GM12873 (cell line): ENCODE measurements at regions not wholly inside any gene's neighbourhood (a gene's known extent, or its start where the extent isn't known, plus 50 kb on each side); places are given as distances from the start of the nearest gene placed in this dataset.

ENCODE experiments used
- CTCF ChIP-seq: IDR thresholded peaks from 2 replicates; pipeline ENCODE4 v1.5.1; 2012; ENCODE audit warnings: low read depth, mild to moderate bottlenecking, moderate library complexity, low read length, control low read depth; ENCODE audit not compliant: insufficient read depth; ENCODE audit errors: missing control alignments

DNA sequence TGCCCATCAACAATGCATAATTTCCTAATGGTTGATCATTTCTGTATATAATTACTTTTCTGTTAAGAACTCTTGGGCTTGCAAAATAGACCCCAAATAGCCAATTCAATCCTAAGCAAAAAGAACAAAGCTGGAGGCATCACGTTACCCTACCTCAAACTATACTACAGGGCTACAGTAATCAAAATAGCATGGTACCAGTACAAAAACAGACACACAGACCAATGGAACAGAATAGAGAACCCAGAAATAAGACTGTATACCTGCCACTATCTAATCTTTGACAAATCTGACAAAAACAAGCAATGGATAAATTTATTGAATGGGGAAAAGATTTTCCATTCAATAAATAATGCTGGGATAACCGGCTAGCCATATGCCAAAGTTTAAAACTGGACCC is 78.8 kb downstream of the NR4A2 start:
- no peak for TF ChIP-seq CTCF

- no peak for TF ChIP-seq CTCF
Observed at GRCh38 chr2:156242874-156243273, 89.6 kb downstream of the NR4A2 start.

DNA sequence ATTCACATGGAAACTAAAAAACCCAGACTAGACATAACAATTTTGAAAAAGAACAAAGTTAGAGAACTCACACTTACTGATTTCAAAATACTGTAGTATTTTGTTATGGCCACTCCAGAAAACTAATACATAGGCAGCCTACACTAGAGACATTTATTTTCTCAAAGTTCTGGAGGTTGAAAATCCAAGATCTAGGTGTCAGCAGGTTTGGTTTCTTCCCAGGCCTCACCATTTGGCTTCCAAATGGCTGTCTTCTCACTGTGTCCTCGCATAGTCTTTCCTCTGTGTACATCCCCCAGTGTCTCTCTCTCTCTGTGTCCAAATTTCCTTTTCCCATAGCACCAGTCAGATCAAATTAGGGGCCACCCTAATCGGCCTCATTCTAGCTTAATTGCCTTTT is 95.0 kb downstream of the NR4A2 start:
- TF ChIP-seq CTCF: no peak

GRCh38 chr2:156229724-156230362 is 102.7 kb downstream of the NR4A2 start:
- no peak for TF ChIP-seq CTCF

DNA sequence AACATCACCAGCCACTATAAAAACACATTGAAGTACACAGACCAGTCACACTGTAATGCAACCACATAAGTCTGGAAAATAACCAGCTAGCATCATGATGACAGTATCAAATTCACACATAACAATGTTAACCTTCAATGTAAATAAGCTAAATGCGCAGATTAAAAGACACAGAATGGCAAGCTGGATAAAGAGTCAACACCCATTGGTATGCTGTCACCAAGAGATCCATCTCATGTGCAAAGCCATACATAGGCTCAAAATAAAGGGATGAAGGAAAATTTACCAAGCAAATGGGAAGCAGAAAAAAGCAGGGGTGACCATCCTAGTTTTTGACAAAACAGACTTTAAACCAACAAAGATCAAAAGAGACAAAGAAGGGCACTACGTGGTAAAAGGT is 110.8 kb downstream of the NR4A2 start:
- no peak for TF ChIP-seq CTCF

- TF ChIP-seq CTCF: no peak
Observed at GRCh38 chr2:156219491-156220100, 112.9 kb downstream of the NR4A2 start.

DNA sequence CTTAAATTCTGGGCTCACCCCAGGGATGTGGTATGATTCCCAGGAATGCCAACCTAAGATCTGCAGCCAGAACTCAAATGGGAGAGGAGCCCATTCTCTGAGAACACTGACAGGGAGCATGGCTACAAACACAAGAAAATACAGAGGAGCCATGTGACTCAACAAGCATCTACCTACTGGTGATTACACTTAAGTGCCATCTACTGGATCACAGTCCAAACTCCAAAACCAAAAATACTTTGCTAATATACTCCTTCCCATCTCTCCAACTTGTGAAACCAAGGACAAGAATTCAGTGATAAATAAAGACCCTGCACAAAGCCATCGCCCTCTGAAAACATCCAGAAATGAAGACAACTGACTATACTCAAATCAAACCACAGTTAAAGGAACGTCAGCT is 116.9 kb downstream of the NR4A2 start:
- TF ChIP-seq CTCF: no peak
